Nephron (organoid): ENCODE measurements at regions not wholly inside any gene's neighbourhood (a gene's known extent, or its start where the extent isn't known, plus 50 kb on each side); places are given as distances from the start of the nearest gene placed in this dataset.

Source experiments
- H3K27ac Mint-ChIP-seq, 3 experiments: 2 replicates each; pipeline ENCODE4 v1.8.0; 2020; ENCODE audit warnings: mixed read lengths in 3 of 3, mild to moderate bottlenecking in 2 of 3, moderate library complexity in 1 of 3
- H3K27me3 Mint-ChIP-seq: 2 replicates; pipeline ENCODE4 v1.8.0; 2021; ENCODE audit warnings: low read depth, mild to moderate bottlenecking, moderate library complexity, mixed read lengths
- H3K36me3 Mint-ChIP-seq: 2 replicates; pipeline ENCODE4 v1.8.0; 2020; ENCODE audit warnings: low read depth, mixed read lengths
- H3K4me1 Mint-ChIP-seq: 2 replicates; pipeline ENCODE4 v1.8.0; 2020; ENCODE audit warnings: mixed read lengths
- H3K4me3 Mint-ChIP-seq, 3 experiments: 2 replicates each; pipeline ENCODE4 v1.8.0; 2020; ENCODE audit warnings: mild to moderate bottlenecking in 3 of 3, mixed read lengths in 3 of 3, moderate library complexity in 2 of 3
- H3K9me3 Mint-ChIP-seq: 2 replicates; pipeline ENCODE4 v1.8.0; 2020; ENCODE audit warnings: mixed read lengths
- CTCF ChIP-seq, 3 experiments: fragments of 200-600 bp; sonication (generic); IDR thresholded peaks; one replicate each; pipeline ENCODE4 v1.5.0; 2021; ENCODE audit warnings: antibody characterized with exemption in 3 of 3; ENCODE audit not compliant: unreplicated experiment in 3 of 3

- peaks cover 8% of the 10 kb centered on the region for H3K4me1 Mint-ChIP-seq
- H3K27me3 Mint-ChIP-seq = peaks cover 9% of the 10 kb centered on the region
- no peaks in the 10 kb centered on the region for H3K9me3 Mint-ChIP-seq
- no peak overlapping the region for H3K4me3 Mint-ChIP-seq
- TF ChIP-seq CTCF (IDR thresholded peaks at IDR 0.05; ENCODE audit: unreplicated experiment in 3 of 3) = no peak
- H3K27ac Mint-ChIP-seq = no peak overlapping the region
- no peaks in the 10 kb centered on the region for H3K36me3 Mint-ChIP-seq
Observed at GRCh38 chr1:214220891-214221290, 60.1 kb upstream of the SMYD2 start.

- no peaks in the 10 kb centered on the region for H3K36me3 Mint-ChIP-seq
- H3K9me3 Mint-ChIP-seq = no peaks in the 10 kb centered on the region
- peak overlapping the region; percentile 69 to 79 (median 74) for H3K4me3 Mint-ChIP-seq
- peaks cover 28% of the 10 kb centered on the region for H3K4me1 Mint-ChIP-seq
- no peaks in the 10 kb centered on the region for H3K27me3 Mint-ChIP-seq
- H3K27ac Mint-ChIP-seq = peak overlapping the region; percentile 1 to 68 (median 35)
- TF ChIP-seq CTCF (IDR thresholded peaks at IDR 0.05; ENCODE audit: unreplicated experiment in 3 of 3) = no peak
Observed at GRCh38 chr1:214224611-214225354, 56.2 kb upstream of the SMYD2 start.

- H3K4me3 Mint-ChIP-seq = no peak overlapping the region
- no peaks in the 10 kb centered on the region for H3K9me3 Mint-ChIP-seq
- H3K27me3 Mint-ChIP-seq = peaks cover 8% of the 10 kb centered on the region
- H3K4me1 Mint-ChIP-seq = peaks cover 28% of the 10 kb centered on the region
- peak overlapping the region in 1 of 3 experiments; percentile 27 for H3K27ac Mint-ChIP-seq
- TF ChIP-seq CTCF (IDR thresholded peaks at IDR 0.05; ENCODE audit: unreplicated experiment in 3 of 3) = no peak
- no peaks in the 10 kb centered on the region for H3K36me3 Mint-ChIP-seq
Observed at GRCh38 chr1:214228976-214229375, 52.0 kb upstream of the SMYD2 start.

GRCh38 chr1:214229736-214230135 lies 51.2 kb upstream of the SMYD2 start:
- peaks cover 25% of the 10 kb centered on the region for H3K4me1 Mint-ChIP-seq
- H3K4me3 Mint-ChIP-seq = no peak overlapping the region
- H3K27ac Mint-ChIP-seq = no peak overlapping the region
- no peaks in the 10 kb centered on the region for H3K36me3 Mint-ChIP-seq
- TF ChIP-seq CTCF (IDR thresholded peaks at IDR 0.05; ENCODE audit: unreplicated experiment in 3 of 3) = no peak
- H3K27me3 Mint-ChIP-seq = peaks cover 8% of the 10 kb centered on the region
- H3K9me3 Mint-ChIP-seq = no peaks in the 10 kb centered on the region
